ENCODE measurements at regions not wholly inside any gene's neighbourhood (a gene's known extent, or its start where the extent isn't known, plus 50 kb on each side); places are given as distances from the start of the nearest gene placed in this dataset.

GRCh38 chr2:2757764-2758163 is 426.7 kb upstream of the MYT1L start:
- H3K27me3 ChIP-seq = no peaks in the 10 kb centered on the region
- intact Hi-C loops (cut with DNase I; ENCODE audit: low total_unique reads) = no loop called here
- no peak overlapping the region for H3K27ac ChIP-seq
- no peak overlapping the region for H3K4me3 ChIP-seq
- H3K9me3 ChIP-seq = no peaks in the 10 kb centered on the region
- DNase-seq (no peak), ATAC-seq (no peak)
- H3K4me1 ChIP-seq = peaks cover 3 to 5% of the 10 kb centered on the region in 2 donors
- TF ChIP-seq CTCF (IDR thresholded peaks at IDR 0.05 in 4 of 5, conservative IDR thresholded peaks at IDR 0.05 in 1 of 5) = no peak
- TF ChIP-seq POLR2A (IDR thresholded peaks at IDR 0.05) = no peak
- no peaks in the 10 kb centered on the region for H3K36me3 ChIP-seq
- in situ Hi-C loops (cut with MboI; ENCODE audit: low sequenced_read_pairs in 4 of 4) = no loop called here

GRCh38 chr2:2756886-2757285 is 425.8 kb upstream of the MYT1L start:
- intact Hi-C loops (cut with DNase I; ENCODE audit: low total_unique reads) (no loop called here), in situ Hi-C loops (cut with MboI; ENCODE audit: low sequenced_read_pairs in 4 of 4) (no loop called here)
- no peak overlapping the region for H3K4me3 ChIP-seq
- no peak overlapping the region for H3K27ac ChIP-seq
- DNase-seq (no peak), ATAC-seq (no peak)
- H3K9me3 ChIP-seq = no peaks in the 10 kb centered on the region
- H3K36me3 ChIP-seq = no peaks in the 10 kb centered on the region
- H3K4me1 ChIP-seq = no peaks in the 10 kb centered on the region
- H3K27me3 ChIP-seq = no peaks in the 10 kb centered on the region
- no peak for TF ChIP-seq POLR2A (IDR thresholded peaks at IDR 0.05)
- no peak for TF ChIP-seq CTCF (IDR thresholded peaks at IDR 0.05 in 4 of 5, conservative IDR thresholded peaks at IDR 0.05 in 1 of 5)

GRCh38 chr2:2755990-2756389 is 424.9 kb upstream of the MYT1L start:
- no peak for DNase-seq

GRCh38 chr2:2754940-2755339 is 423.9 kb upstream of the MYT1L start:
- in situ Hi-C loops (cut with MboI; ENCODE audit: low sequenced_read_pairs in 4 of 4) = no loop called here

More at GRCh38 chr2:2755990-2756389, 424.9 kb upstream of the MYT1L start:
- no peak overlapping the region for H3K27ac ChIP-seq
- no peaks in the 10 kb centered on the region for H3K4me1 ChIP-seq
- ATAC-seq = no peak
- in situ Hi-C loops (cut with MboI; ENCODE audit: low sequenced_read_pairs in 4 of 4) (no loop called here), intact Hi-C loops (cut with DNase I; ENCODE audit: low total_unique reads) (no loop called here)
- H3K27me3 ChIP-seq = no peaks in the 10 kb centered on the region
- TF ChIP-seq CTCF (IDR thresholded peaks at IDR 0.05 in 4 of 5, conservative IDR thresholded peaks at IDR 0.05 in 1 of 5) (no peak), POLR2A (IDR thresholded peaks at IDR 0.05) (no peak)
- no peaks in the 10 kb centered on the region for H3K9me3 ChIP-seq
- H3K36me3 ChIP-seq = no peaks in the 10 kb centered on the region
- H3K4me3 ChIP-seq = no peak overlapping the region

More at GRCh38 chr2:2754940-2755339, 423.9 kb upstream of the MYT1L start:
- ATAC-seq = no peak
- DNase-seq = no peak
- no peaks in the 10 kb centered on the region for H3K9me3 ChIP-seq
- intact Hi-C loops (cut with DNase I; ENCODE audit: low total_unique reads) = no loop called here
- no peaks in the 10 kb centered on the region for H3K36me3 ChIP-seq
- H3K27ac ChIP-seq = no peak overlapping the region
- H3K4me3 ChIP-seq = no peak overlapping the region
- no peaks in the 10 kb centered on the region for H3K27me3 ChIP-seq
- no peak for TF ChIP-seq POLR2A (IDR thresholded peaks at IDR 0.05)
- TF ChIP-seq CTCF (IDR thresholded peaks at IDR 0.05 in 4 of 5, conservative IDR thresholded peaks at IDR 0.05 in 1 of 5) = no peak
- no peaks in the 10 kb centered on the region for H3K4me1 ChIP-seq

Data from gastrocnemius medialis (tissue), 4 donors.